Dermis blood vessel endothelial cell (primary cell): ENCODE measurements at regions not wholly inside any gene's neighbourhood (a gene's known extent, or its start where the extent isn't known, plus 50 kb on each side); places are given as distances from the start of the nearest gene placed in this dataset.

ENCODE experiments used
- DNase-seq: peaks from one replicate; pipeline ENCODE4 v3.0.0; 2010

- no peak for DNase-seq
These were observed 493.8 kb upstream of the CHRM3 start for GRCh38 chr1:238892612-238893011.

GRCh38 chr1:238861342-238862066, 524.9 kb upstream of the CHRM3 start:
- no peak for DNase-seq

GRCh38 chr1:238833919-238834318, 552.4 kb upstream of the CHRM3 start:
- no peak for DNase-seq

GRCh38 chr1:238832106-238832505, 554.3 kb upstream of the CHRM3 start:
- no peak for DNase-seq

- no peak for DNase-seq
These were observed 556.2 kb upstream of the CHRM3 start for GRCh38 chr1:238830036-238830611.

GRCh38 chr1:238826891-238827290, 559.5 kb upstream of the CHRM3 start:
- DNase-seq = no peak

GRCh38 chr1:238823416-238823815, 563.0 kb upstream of the CHRM3 start:
- DNase-seq = no peak

GRCh38 chr1:238811211-238811879, 575.0 kb upstream of the CHRM3 start:
- DNase-seq = no peak

- no peak for DNase-seq
These were observed 595.5 kb upstream of the CHRM3 start for GRCh38 chr1:238790882-238791281.

GRCh38 chr1:238789916-238790667, 596.3 kb upstream of the CHRM3 start:
- no peak for DNase-seq

- no peak for DNase-seq
These were observed 598.9 kb upstream of the CHRM3 start for GRCh38 chr1:238787471-238787870.

- no peak for DNase-seq
These were observed 602.7 kb upstream of the CHRM3 start for GRCh38 chr1:238783633-238784032.

- DNase-seq = no peak
These were observed 606.7 kb upstream of the CHRM3 start for GRCh38 chr1:238779716-238780115.

GRCh38 chr1:238778113-238778512, 608.3 kb upstream of the CHRM3 start:
- DNase-seq = no peak

- no peak for DNase-seq
These were observed 608.8 kb upstream of the CHRM3 start for GRCh38 chr1:238777551-238777950.

- no peak for DNase-seq
These were observed 610.2 kb upstream of the CHRM3 start for GRCh38 chr1:238776126-238776525.

- DNase-seq = no peak
These were observed 614.0 kb upstream of the CHRM3 start for GRCh38 chr1:238772322-238772721.

GRCh38 chr1:238767321-238767720, 619.0 kb upstream of the CHRM3 start:
- no peak for DNase-seq

GRCh38 chr1:238764779-238765178, 621.6 kb upstream of the CHRM3 start:
- DNase-seq = no peak

- DNase-seq = no peak
These were observed 633.1 kb upstream of the CHRM3 start for GRCh38 chr1:238753252-238753651.

- DNase-seq = no peak
These were observed 634.0 kb upstream of the CHRM3 start for GRCh38 chr1:238752327-238752726.

- no peak for DNase-seq
These were observed 641.3 kb upstream of the CHRM3 start for GRCh38 chr1:238745069-238745468.

GRCh38 chr1:238738892-238739291, 647.5 kb upstream of the CHRM3 start:
- DNase-seq = no peak
